GM19452 (cell line): ENCODE measurements at regions not wholly inside any gene's neighbourhood (a gene's known extent, or its start where the extent isn't known, plus 50 kb on each side); places are given as distances from the start of the nearest gene placed in this dataset.
"Not testable (repeated sequence)": the region's sequence is repeated elsewhere in the genome, so short reads cannot be mapped to it uniquely, and the experiment has no call there.

Experiments used
- ATAC-seq: cut with Tn5 transposase; IDR thresholded peaks from one replicate; pipeline ENCODE4 v1.9.1; 2021; ENCODE audit not compliant: unreplicated experiment

DNA sequence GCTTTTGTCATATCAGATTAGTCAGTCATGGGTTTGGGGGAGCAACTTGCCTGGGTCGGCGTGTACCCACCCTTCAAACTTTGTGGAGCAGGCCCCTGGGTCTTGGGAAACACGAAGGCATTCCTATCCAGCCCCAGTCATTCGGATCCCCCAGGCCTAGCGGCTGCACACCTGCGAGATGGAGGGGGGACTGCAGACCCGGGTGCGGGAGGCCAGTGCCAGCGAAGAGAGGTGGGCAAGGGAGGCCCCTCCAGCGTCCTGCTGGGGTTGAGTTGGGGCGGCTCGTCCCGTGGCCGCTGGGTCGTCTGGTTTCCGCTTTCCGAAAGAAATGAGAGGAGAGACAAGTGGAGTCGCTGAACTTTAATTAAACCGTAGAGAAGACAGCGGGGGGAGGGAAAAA lies 112.2 kb upstream of the FOXD4L5 start:
- ATAC-seq = not testable (repeated sequence)

DNA sequence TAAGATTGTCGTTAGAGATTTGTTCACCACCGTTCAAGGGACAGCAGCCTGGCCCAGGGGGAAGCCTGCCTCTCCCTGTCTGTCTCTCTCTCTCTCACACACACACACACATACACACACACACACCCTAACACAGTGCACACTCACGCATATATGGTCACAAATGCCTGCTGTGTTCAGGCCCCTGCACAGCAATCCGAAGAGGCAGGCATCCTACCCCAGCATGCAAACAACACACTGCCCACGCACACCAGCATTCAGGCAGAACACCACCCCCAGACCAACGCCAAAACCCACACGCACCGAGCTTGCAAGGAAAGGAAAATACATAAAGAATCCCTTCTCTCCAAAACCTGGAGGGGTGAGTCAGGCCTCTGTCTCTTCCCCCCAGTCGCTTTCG lies 111.6 kb upstream of the FOXD4L5 start:
- not testable (repeated sequence) for ATAC-seq

DNA sequence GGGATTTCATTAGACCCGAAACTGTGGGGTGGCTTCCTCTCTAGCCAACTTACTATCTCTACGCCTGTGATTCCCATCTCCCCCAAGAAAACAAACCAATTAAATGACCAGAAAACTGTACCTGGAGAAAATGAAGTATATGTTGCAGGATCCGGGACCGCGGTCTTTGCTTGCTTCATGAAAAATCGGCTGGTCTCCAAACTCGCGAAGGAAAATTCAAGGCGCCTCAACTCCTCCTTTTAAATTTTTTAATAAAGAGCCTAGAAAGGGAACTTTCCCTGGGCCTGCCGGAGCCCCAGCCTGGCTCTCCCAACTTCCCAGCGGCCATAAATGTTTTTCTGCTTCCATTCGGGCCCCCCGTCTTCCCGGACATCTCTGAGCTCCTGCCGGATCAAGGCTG lies 110.8 kb upstream of the FOXD4L5 start:
- not testable (repeated sequence) for ATAC-seq

DNA sequence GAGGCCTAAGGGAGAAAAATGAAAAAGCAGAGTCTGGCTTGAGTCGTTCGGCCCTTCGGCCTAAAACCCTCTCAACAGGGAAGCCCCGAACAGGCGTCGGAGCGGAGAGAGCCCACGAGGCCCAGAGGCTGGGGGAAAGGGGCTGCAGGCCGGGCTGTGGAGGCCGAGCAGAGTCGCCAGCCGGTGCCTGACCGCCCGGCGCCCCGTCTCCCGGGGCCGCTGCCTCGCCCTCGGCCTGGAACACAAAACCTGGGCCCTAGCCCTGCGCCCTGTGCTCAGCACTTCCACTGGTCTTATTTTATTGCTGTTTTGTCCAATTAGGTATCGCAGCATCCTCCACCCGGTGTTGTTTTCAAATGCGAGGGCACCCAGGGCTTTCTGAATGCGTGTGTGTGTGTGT lies 110.1 kb upstream of the FOXD4L5 start:
- ATAC-seq = not testable (repeated sequence)

DNA sequence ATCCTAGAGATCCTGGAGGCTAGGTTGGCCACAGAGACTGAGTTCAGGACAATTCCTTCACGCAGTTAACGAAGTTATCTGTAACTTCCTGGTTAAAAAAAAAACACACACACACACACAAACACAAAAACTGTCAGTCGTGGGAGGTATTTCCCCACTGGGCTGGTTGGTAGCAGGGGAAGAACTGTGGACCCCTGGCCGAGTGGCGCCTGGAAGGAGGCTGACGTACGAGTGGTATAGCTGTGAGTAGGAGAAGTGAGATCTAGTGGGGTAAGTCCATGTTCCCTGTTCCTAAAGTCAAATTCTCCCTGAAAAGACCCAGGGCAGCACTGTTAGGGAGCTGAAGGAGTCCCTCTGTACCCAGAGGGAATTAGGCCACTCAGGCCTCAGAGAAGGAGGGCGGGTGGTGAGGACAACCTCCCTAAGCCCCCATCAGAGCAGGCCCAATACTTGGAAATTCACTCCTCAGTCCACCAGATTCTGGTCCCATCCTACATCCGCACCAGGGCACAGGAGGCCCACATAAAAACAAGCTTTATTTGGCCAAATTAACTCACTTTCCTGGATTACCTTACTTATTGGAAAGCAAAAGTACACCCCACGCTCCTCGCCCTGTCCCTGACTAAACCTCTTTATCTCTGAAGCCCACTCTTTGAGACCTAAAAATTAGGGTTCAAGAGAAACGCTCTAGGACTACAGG lies 108.3 kb upstream of the FOXD4L5 start:
- not testable (repeated sequence) for ATAC-seq

DNA sequence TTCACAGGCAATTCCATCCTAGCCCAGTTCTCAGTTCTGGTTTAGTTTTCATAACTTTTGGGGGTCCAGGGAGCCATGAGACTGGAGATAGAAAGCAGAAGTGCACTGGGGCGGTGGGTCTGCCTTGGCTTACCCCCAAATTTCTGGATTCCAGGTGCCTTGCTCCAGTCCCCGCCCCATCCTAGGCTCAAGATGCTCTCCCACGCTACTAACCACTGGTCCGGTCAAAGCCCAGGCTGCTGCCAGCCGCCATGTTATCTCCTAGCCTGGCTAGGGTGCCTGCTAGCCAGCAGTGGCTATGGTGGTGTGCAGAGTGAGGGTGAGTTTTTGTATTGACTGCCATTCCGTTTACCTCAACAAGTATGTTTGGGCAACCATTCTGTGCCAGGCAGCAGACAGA lies 107.6 kb upstream of the FOXD4L5 start:
- ATAC-seq = not testable (repeated sequence)

DNA sequence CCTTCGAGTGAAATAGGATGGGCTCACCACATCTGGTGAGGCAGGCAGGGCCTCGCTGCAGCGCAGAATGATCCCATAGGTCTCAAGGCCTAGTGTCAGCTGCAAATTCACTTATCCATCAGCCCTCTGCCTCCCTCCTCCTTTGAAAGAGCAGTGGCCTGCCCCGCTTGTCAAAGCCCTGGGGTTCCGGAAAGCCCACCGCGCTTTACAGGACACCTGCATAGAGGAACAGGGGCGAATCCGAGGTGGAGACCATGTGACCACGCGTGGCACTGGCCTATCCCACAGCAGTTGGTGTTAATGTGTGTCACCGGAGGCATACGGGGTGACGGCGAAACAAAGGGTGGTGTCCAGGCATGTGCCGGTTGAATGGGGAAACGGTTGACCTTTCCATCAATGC lies 104.7 kb upstream of the FOXD4L5 start:
- not testable (repeated sequence) for ATAC-seq

DNA sequence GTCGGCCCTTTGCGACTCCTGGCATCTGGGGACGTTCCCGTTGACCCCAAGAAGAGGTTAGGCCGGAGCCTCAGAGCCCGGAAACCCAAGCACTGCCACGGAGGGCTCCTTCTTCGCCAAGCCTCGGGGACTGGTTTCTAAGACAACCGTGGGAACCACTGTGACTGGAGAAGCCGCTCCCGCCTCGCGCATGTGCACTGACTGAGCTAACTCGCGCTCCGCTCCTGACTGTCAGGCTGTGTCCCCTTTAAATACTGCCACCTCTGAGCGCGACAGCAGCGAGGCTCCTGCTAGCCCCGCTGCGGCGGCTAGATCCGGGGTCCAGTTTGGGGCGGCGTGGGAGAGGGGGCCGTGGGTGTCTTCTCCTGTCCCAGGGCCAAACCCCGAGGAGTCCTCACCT lies 104.2 kb upstream of the FOXD4L5 start:
- not testable (repeated sequence) for ATAC-seq

DNA sequence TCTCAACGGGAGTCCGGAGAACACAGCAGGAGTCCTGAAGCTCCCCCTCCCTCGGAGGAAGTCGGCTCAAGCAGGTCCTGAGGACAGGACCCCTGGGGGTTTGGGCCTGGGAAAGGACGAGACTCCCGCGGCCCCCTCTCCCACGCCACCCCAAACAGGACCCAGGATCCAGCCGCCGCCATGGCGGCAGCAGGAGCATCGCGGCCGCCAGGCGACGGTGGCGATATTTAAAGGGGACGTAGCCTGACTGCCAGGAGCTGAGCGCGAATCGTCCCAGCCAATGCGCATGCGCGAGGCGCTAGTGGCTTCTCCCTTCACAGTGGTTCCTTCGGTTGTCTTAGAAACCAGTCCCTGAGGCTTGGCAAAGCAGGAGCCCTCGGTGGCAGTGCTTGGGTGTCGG lies 101.7 kb upstream of the FOXD4L5 start:
- ATAC-seq = peak; percentile 89

DNA sequence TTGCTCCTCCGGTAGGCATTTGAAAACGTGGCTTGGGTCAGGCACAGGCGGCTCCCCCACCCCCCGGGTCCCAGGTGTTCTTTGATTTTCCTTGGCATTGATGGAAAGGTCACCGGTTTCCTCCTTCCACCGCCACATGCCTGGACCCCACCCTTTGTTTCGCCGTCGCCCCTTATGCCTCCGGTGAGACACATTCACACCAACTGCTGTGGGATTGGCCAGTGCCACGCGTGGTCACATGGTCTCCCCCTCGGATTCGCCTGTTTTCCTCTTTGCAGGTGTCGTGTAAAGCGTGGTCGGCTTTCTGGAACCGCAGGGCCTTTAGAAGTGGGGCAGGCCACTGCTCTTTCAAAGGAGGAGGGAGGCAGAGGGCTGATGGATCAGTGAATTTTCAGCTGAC lies 101.2 kb upstream of the FOXD4L5 start:
- ATAC-seq = not testable (repeated sequence)

DNA sequence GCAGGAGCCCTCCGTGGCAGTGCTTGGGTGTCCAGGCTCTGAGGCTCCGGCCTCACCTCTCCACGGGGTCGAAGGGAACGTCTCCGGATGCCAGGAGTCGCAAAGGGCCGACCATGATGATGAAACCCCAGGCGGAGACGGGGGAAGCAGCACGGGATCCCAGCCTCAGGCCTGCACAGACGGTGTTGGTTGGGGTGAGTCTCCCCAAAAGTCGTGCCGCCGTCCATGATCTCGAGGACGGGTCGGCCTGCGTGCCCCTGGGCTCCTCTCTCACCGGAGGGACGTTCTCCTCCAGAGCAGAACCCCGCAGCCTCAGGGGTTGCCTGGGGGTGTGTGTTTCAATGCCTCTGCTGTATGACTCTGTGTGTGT lies 100.6 kb upstream of the FOXD4L5 start:
- not testable (repeated sequence) for ATAC-seq

DNA sequence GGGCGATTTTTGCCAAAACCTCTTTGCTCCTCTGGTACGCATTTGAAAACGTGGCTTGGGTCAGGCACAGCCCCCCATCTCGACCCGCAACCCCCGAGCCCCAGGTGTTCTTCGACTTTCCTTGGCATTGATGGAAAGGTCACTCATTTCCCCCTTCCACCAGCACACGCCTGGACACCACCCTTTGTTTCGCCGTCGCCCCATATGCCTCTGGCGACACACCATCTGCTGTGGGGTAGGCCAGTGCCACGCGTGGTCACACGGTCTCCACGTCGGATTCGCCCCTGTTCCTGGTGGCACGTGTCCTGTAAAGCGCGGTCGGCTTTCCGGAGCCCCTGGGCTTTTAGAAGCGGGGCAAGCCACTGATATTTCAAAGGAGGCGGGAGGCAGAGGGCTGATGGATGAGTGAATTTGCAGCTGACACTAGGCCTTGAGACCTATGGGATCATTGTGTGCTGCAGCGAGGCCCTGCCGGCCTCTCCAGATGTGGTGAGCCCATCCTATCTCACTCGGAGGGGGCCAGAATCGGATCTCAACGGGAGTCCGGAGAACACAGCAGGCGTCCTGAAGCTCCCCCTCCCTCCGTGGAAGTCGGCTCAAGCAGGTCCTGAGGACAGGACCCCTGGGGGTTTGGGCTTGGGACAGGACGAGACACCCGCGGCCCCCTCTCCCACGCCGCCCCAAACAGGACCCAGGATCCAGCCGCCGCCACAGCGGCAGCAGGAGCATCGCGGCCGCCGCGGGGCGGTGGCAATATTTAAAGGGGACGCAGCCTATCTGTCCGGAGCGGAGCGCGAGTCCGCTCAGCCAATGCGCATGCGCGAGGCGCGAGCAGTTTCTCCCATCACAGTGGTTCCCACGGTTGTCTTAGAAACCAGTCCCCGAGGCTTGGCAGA lies 100.0 kb upstream of the FOXD4L5 start:
- not testable (repeated sequence) for ATAC-seq

DNA sequence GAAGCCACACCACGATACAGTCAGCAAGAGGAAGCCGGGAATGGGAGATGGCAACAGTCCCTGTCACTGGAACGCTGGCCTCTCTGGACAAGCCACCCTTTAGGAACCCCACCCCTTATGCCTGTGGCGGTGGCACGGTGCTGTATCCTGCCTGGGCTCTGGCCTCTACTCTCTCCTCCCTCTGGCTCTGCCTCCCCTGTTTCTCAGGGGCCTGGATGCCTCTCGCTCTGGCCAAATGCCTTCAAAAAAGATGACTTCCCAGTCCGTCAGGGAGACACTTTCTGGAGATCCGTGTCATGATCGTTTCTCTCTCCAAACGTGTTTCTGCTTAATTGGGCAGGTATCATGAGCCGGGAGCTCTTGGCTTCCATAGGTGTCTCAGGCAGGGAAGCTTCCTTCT lies 99.1 kb upstream of the FOXD4L5 start:
- ATAC-seq = not testable (repeated sequence)

DNA sequence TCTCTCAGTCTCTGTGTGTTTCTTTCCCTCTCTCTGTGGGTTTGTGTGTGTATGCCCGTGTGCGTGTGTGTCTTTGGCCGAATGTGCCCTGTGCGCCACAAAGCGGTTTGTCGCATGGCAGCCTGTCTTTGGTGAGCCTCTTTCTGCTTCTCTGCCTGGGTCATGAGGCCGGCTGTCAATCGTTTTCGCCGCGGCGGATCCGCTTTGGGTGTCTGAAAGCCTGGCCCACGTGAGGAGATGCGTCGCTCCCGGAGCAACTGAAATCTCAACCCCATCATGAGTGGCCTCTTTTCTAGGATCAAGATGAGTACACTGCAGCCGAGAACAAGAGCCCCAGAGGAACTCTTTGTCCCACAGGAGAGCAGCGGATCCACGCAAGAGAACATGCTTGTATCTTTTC lies 98.6 kb upstream of the FOXD4L5 start:
- ATAC-seq = not testable (repeated sequence)

DNA sequence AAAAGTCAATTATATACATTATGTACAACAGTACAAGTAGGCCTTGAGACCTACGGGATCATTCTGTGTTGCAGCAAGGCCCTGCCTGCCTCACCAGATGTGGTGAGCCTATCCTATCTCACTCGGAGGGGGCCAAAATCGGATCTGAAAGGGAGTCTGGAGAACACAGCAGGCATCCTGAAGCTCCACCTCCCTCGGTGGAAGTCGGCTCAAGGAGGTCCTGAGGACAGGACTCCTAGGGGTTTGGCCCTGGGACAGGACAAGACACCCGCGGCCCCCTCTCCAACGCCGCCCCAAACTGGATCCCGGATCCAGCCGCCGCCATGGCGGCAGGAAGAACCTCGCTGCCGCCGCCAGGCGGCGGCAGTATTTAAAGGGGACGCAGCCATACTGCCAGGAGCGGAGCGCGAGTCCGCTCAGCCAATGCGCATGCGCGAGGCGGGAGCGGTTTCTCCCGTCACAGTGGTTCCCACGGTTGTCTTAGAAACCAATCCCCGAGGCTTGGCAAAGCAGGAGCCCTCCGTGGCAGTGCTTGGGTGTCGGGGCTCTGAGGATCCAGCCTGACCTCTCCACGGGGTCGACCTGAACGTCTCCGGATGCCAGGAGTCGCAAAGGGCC lies 97.8 kb upstream of the FOXD4L5 start:
- not testable (repeated sequence) for ATAC-seq
